ENCODE measurements at regions not wholly inside any gene's neighbourhood (a gene's known extent, or its start where the extent isn't known, plus 50 kb on each side); places are given as distances from the start of the nearest gene placed in this dataset.
"Not testable (repeated sequence)": the region's sequence is repeated elsewhere in the genome, so short reads cannot be mapped to it uniquely, and the experiment has no call there.

GRCh38 chr5:15183520-15183919 is 311.9 kb upstream of the ANKH start:
- FAIRE-seq, result no peak

- no peak for FAIRE-seq
These were observed 298.6 kb upstream of the ANKH start for GRCh38 chr5:15170173-15170572.

GRCh38 chr5:15168358-15168757 is 296.8 kb upstream of the ANKH start:
- no peak for FAIRE-seq

- no peak for FAIRE-seq
These were observed 288.5 kb upstream of the ANKH start for GRCh38 chr5:15160091-15160490.

- no peak for FAIRE-seq
These were observed 288.0 kb upstream of the ANKH start for GRCh38 chr5:15159606-15160005.

- no peak for FAIRE-seq
These were observed 270.9 kb upstream of the ANKH start for GRCh38 chr5:15142458-15142857.

- no peak for FAIRE-seq
These were observed 265.8 kb upstream of the ANKH start for GRCh38 chr5:15137414-15137813.

- FAIRE-seq, result no peak
These were observed 264.1 kb upstream of the ANKH start for GRCh38 chr5:15135661-15136060.

- no peak for FAIRE-seq
These were observed 261.9 kb upstream of the ANKH start for GRCh38 chr5:15133456-15133965.

GRCh38 chr5:15132816-15133405 is 261.3 kb upstream of the ANKH start:
- no peak for FAIRE-seq

- FAIRE-seq, result no peak
These were observed 260.3 kb upstream of the ANKH start for GRCh38 chr5:15131909-15132308.

- no peak for FAIRE-seq
These were observed 253.4 kb upstream of the ANKH start for GRCh38 chr5:15124871-15125568.

GRCh38 chr5:15124461-15124860 is 252.9 kb upstream of the ANKH start:
- FAIRE-seq, result no peak

GRCh38 chr5:15117688-15118087 is 246.1 kb upstream of the ANKH start:
- no peak for FAIRE-seq

- FAIRE-seq, result no peak
These were observed 245.4 kb upstream of the ANKH start for GRCh38 chr5:15116996-15117395.

- no peak for FAIRE-seq
These were observed 235.1 kb upstream of the ANKH start for GRCh38 chr5:15106530-15107283.

GRCh38 chr5:15105799-15106393 is 234.3 kb upstream of the ANKH start:
- no peak for FAIRE-seq

GRCh38 chr5:15103864-15104263 is 232.3 kb upstream of the ANKH start:
- FAIRE-seq, result no peak

- FAIRE-seq, result no peak
These were observed 231.6 kb upstream of the ANKH start for GRCh38 chr5:15103130-15103529.

- no peak for FAIRE-seq
These were observed 226.0 kb upstream of the ANKH start for GRCh38 chr5:15097552-15097951.

GRCh38 chr5:15096686-15097085 is 225.1 kb upstream of the ANKH start:
- not testable (repeated sequence) for FAIRE-seq

GRCh38 chr5:15092801-15093200 is 221.2 kb upstream of the ANKH start:
- FAIRE-seq, result no peak

- no peak for FAIRE-seq
These were observed 214.1 kb upstream of the ANKH start for GRCh38 chr5:15085671-15086070.

GRCh38 chr5:15082096-15082495 is 210.5 kb upstream of the ANKH start:
- no peak for FAIRE-seq
